NCI-H2196 (cell line): ENCODE measurements at regions not wholly inside any gene's neighbourhood (a gene's known extent, or its start where the extent isn't known, plus 50 kb on each side); places are given as distances from the start of the nearest gene placed in this dataset.

Experiments used
- DNase-seq: peaks from one replicate; lab custom pipeline; 2025; ENCODE audit not compliant: unreplicated experiment; lab: John Stamatoyannopoulos, UW

DNA sequence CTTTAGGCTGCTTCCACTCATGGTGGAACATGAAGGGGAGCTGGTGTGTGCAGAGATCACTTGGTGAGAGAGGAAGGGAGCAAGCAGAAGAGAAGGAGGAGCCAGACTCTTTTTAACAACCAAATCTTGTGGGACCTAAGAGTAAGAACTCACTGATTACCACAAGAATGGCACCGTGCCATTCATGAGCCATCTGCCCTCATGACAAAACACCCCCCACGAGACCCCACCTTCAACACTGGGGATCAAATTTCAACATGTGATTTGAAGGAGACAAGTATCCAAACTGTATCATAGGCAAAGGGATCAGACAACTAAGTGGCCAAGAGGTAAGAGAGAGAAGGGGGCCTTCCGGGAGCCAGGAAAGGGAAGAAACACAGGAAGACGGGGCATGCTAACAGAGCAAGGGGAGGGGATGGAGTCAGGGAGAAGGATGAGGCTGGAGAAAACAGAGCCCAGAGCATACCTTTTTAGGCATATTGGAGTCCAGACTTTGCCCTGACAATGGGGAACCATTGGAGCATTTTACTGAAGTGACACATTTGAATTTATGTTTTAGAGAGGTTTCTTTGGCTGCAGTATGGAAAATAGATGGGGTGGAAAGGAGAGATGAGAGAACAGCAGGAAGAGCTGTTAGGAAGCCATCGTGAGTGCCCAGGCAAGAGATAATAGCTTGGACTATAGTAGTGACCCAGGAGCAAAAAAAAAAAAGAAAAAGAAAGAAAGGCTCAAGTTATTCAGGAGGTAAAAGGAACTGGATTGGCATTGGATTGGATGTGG lies 204.4 kb upstream of the NUDT4 start:
- no peak for DNase-seq

DNA sequence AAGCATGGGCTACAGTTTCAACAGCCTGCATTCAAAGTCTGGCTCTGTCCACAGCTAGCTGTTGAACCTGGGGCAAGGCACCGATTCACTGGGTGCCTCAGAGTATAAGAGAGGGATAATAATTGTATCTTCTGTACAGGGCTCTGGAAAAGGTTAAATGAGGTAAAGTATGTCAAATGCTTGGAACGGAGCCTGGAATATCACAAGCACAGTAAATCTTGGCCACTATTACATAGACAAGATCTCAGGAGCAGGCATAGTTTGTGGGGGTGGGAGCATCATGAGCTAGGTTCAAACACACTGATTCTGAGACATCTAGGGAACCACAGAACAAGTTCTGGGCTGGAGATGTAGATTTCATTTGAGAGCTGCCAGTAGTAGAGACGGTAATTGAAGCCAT lies 203.7 kb upstream of the NUDT4 start:
- DNase-seq, result peak; percentile 39

DNA sequence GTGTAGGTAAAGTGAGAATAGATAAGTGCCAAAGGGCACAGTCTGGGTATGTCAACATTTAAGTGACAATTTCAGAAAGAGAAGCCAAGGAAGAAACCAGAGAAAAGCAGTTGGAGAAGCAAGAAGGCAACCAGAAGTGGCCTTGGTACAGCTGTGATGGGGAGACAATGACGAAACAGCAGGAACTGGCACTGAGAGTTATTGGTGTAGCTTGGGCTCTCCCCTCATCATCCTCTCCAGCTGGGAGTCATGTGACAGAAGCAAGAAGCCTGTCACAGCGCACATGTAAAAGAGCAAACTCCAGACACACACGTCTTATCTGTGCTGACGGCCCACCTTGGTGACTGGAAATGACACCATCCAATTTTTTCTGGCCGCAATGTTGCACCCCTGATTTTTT lies 203.3 kb upstream of the NUDT4 start:
- DNase-seq, result no peak

GRCh38 chr12:93176165-93176564 lies 201.6 kb upstream of the NUDT4 start:
- DNase-seq, result no peak

- no peak for DNase-seq
Measured at GRCh38 chr12:93176610-93177126, 201.1 kb upstream of the NUDT4 start.

DNA sequence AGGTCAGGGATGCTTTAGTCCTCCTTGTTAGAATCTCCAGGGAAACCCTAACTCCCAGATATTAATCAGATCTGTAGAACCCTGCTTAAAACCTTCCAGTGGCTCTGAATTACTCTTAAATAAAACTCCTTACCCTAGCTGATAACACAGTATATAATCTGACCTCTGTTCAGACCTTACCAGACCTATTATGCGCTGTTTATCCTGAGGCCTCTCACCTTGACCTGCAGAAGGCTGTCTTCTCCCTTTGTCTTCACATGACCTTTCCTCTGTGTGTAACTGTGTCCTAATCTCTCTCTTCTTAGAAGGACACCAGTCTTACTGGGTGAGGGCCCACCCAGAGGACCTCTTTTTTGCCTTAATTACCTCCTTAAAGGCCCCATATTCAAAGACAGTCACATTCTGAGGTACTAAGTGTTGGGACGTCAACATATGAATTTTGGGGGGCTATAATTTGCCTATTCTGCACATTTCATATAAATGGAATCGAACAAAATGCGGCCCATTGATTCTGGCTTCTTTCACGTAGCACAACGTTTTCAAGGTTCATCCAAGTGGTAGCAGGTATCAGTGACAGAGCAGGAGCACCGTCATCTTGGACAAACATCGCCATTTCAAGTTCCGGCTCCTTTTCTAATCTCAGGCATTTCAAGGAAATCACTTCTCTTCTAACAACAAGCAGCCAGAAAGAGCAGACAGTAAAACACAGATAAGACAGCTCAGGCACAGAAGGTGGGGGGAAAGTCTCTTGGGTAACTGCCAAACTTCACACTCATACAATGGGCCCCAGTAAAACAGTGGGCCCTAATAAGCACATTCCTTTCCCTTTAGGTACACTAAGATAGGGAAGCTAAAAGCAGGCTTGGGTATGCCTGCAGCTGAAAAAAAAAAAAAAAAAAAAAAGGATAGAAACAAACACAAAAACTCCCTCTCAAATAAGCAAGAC lies 200.2 kb upstream of the NUDT4 start:
- DNase-seq, result no peak

GRCh38 chr12:93178154-93178878 lies 199.4 kb upstream of the NUDT4 start:
- DNase-seq, result no peak

- DNase-seq, result no peak
Measured at GRCh38 chr12:93179792-93180191, 197.9 kb upstream of the NUDT4 start.

- no peak for DNase-seq
Measured at GRCh38 chr12:93180566-93180965, 197.2 kb upstream of the NUDT4 start.

GRCh38 chr12:93181409-93181965 lies 196.2 kb upstream of the NUDT4 start:
- no peak for DNase-seq

DNA sequence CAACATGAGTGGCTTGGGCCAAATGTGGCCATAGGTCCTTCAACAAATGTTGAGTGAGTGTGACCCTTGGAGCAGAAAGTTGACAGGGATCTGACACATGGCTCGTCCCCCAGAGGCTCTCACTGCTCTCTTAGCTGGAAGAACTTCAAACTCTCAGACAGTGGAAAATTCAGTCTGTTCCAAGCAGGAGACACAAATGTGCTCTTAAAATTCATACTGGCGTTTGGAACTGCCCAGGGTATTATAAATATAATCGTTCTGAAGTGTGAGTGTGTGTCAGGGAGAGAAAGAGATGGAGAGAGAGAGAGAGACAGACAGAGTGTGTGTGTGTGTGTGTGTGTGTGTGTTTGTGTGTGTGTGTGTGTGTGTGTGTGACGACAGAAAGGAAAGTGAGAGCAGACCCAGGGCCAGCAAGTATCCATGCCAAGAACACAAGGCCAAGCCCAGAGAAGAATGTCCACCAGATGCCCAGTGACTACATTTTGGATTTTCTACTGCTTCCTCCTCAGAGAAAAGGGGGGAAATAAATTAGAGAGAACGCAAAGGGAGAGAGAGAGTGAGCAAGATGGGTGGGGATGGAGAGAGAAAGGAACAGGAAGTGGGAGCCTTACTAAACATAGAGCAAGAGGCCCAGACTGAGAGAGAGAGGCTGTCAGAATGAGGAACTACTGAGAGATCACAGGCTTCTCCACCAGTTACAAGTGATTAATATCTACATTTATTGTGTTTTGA lies 193.6 kb upstream of the NUDT4 start:
- no peak for DNase-seq

- no peak for DNase-seq
Measured at GRCh38 chr12:93184672-93185368, 192.9 kb upstream of the NUDT4 start.

DNA sequence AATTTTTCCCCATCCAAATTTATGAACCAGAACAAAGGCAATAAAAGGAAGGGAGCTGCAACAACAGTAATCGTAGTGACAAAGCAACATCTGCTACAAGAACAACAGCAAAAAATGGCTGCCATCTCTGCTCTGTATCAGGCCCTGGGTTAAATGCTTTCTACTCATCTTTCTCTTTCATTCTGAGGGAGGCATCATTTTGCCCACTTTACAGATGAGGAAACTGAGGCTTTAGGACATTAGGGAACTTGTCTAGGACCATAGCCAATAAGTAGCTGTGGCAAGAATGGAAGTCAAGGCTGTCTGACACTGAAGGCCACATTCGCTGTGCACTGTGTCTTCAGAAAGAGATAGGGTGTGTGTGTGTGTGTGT lies 192.4 kb upstream of the NUDT4 start:
- no peak for DNase-seq

- DNase-seq, result no peak
Measured at GRCh38 chr12:93186131-93186530, 191.6 kb upstream of the NUDT4 start.

DNA sequence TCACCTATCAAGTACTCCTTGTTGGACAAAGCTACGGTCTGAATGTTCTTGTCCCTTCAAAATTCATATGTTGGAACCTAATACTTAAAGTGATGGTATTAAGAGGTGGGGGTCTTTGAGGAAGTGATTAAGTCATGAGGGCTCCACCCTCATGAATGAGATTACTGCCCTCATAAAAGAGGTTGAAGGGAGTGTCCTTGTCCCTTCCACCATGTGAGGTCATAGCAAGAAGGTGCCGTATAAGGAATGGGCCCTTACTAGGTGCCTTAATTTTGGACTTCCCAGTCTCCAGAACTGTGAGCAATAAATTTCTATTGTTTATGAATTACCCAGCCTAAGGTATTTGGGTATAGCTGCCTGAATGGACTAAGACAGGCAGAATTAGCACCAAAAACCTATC lies 191.1 kb upstream of the NUDT4 start:
- DNase-seq, result no peak

DNA sequence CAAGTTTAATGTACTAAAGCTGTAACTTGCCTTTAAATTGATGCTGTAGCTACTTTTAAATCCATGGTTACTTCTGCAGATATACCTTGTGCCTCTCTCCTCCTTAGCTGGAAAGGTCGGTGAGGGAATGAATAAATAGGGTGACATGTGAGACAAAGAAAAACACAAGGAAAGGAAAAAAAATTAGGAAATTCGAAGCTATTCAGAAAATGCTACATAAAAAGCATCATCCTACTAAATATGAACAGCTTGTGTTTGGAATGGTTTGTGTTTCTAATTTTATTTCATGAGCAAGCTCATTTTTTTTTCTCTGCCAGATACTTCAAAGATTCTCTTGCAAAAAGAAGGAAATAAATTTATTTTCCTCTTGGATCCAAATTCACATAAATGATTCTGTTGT lies 186.3 kb upstream of the NUDT4 start:
- no peak for DNase-seq

GRCh38 chr12:93191956-93192355 lies 185.8 kb upstream of the NUDT4 start:
- DNase-seq, result no peak

- DNase-seq, result no peak
Measured at GRCh38 chr12:93192878-93193277, 184.8 kb upstream of the NUDT4 start.

DNA sequence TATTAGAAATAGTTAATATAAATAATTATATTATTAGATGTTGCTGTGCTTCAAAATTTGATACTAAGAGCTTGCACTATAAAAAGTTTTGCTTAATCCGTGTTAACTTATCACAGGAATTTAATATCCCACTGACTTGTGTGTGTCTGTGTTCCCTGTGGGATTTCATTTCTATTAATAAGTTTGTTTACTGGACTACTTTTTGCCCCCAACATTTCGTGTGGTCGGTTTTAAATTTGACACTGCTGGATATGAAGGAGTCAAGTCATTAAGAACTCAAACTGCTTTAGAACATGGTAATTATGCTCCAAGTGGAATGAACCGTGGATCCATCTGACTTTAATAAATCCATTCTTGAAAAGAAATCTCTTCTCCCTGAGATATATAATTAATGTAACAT lies 182.2 kb upstream of the NUDT4 start:
- no peak for DNase-seq
